Activated gamma-delta T cell treated with anti-CD3 and anti-CD28 coated beads, Interleukin-2, amount 50 U/mL, for 16 hours (primary cell): ENCODE measurements at regions not wholly inside any gene's neighbourhood (a gene's known extent, or its start where the extent isn't known, plus 50 kb on each side); places are given as distances from the start of the nearest gene placed in this dataset.
"Not testable (repeated sequence)": the region's sequence is repeated elsewhere in the genome, so short reads cannot be mapped to it uniquely, and the experiment has no call there.

Source experiments
- DNase-seq: peaks from one replicate; pipeline ENCODE4 v3.0.0-alpha.2; 2020; ENCODE audit warnings: low read depth

GRCh38 chr6:155936127-155936526 is 480.5 kb upstream of the NOX3 start:
- no peak for DNase-seq

- no peak for DNase-seq
Observed at GRCh38 chr6:155916846-155917624, 461.4 kb upstream of the NOX3 start.

- DNase-seq: no peak
Observed at GRCh38 chr6:155915651-155916050, 460.0 kb upstream of the NOX3 start.

GRCh38 chr6:155913816-155914215 is 458.2 kb upstream of the NOX3 start:
- no peak for DNase-seq

- no peak for DNase-seq
Observed at GRCh38 chr6:155909710-155910109, 454.1 kb upstream of the NOX3 start.

GRCh38 chr6:155895641-155896040 is 440.0 kb upstream of the NOX3 start:
- no peak for DNase-seq

- no peak for DNase-seq
Observed at GRCh38 chr6:155894758-155895157, 439.1 kb upstream of the NOX3 start.

- no peak for DNase-seq
Observed at GRCh38 chr6:155894262-155894661, 438.6 kb upstream of the NOX3 start.

- no peak for DNase-seq
Observed at GRCh38 chr6:155890409-155890808, 434.8 kb upstream of the NOX3 start.

GRCh38 chr6:155889410-155889809 is 433.8 kb upstream of the NOX3 start:
- DNase-seq: no peak

GRCh38 chr6:155887421-155887820 is 431.8 kb upstream of the NOX3 start:
- no peak for DNase-seq

- DNase-seq: no peak
Observed at GRCh38 chr6:155883741-155884140, 428.1 kb upstream of the NOX3 start.

GRCh38 chr6:155883334-155883731 is 427.7 kb upstream of the NOX3 start:
- no peak for DNase-seq

GRCh38 chr6:155882527-155883333 is 427.1 kb upstream of the NOX3 start:
- DNase-seq: no peak

- no peak for DNase-seq
Observed at GRCh38 chr6:155881826-155882526, 426.3 kb upstream of the NOX3 start.

- no peak for DNase-seq
Observed at GRCh38 chr6:155880900-155881299, 425.3 kb upstream of the NOX3 start.

- DNase-seq: no peak
Observed at GRCh38 chr6:155872961-155873360, 417.3 kb upstream of the NOX3 start.

GRCh38 chr6:155867682-155868081 is 412.0 kb upstream of the NOX3 start:
- DNase-seq: no peak

- not testable (repeated sequence) for DNase-seq
Observed at GRCh38 chr6:155866676-155867390, 411.2 kb upstream of the NOX3 start.

- DNase-seq: no peak
Observed at GRCh38 chr6:155861821-155862220, 406.2 kb upstream of the NOX3 start.

GRCh38 chr6:155858906-155859305 is 403.3 kb upstream of the NOX3 start:
- DNase-seq: not testable (repeated sequence)

GRCh38 chr6:155854787-155855186 is 399.1 kb upstream of the NOX3 start:
- DNase-seq: no peak
